ENCODE measurements at regions not wholly inside any gene's neighbourhood (a gene's known extent, or its start where the extent isn't known, plus 50 kb on each side); places are given as distances from the start of the nearest gene placed in this dataset.

- H3K9ac ChIP-seq (ENCODE audit: low read length in 5 of 5): no peak overlapping the region
- H3K27ac ChIP-seq (ENCODE audit: low read depth, low read length): no peak overlapping the region
- H3K4me3 ChIP-seq (ENCODE audit: low read depth in 1 of 5, low read length in 5 of 5): no peak overlapping the region
- no peaks in the 10 kb centered on the region for H3K4me1 ChIP-seq (ENCODE audit: control insufficient read depth in 5 of 5, insufficient read depth in 5 of 5, low read length in 5 of 5)
- H3K9me3 ChIP-seq (ENCODE audit: control insufficient read depth in 5 of 5, low read length in 5 of 5): no peaks in the 10 kb centered on the region
- no peaks in the 10 kb centered on the region for H3K27me3 ChIP-seq (ENCODE audit: control insufficient read depth in 5 of 5, insufficient read depth in 4 of 5, low read length in 5 of 5)
- H3K36me3 ChIP-seq (ENCODE audit: control insufficient read depth in 5 of 5, insufficient read depth in 5 of 5, low read length in 5 of 5): peaks cover 0 to 23% (median 5%) of the 10 kb centered on the region in 5 donors
These were observed 269.1 kb upstream of the UMPS start for GRCh38 chr3:124461126-124461525.

GRCh38 chr3:124461838-124462632 lies 268.2 kb upstream of the UMPS start:
- Histone ChIP-seq H3K27ac (ENCODE audit: low read depth, low read length) (no peak overlapping the region), H3K4me1 (ENCODE audit: control insufficient read depth in 5 of 5, insufficient read depth in 5 of 5, low read length in 5 of 5) (no peaks in the 10 kb centered on the region), H3K4me3 (ENCODE audit: low read depth in 1 of 5, low read length in 5 of 5) (no peak overlapping the region), H3K36me3 (ENCODE audit: control insufficient read depth in 5 of 5, insufficient read depth in 5 of 5, low read length in 5 of 5) (peaks cover 0 to 21% (median 5%) of the 10 kb centered on the region in 5 donors), H3K9ac (ENCODE audit: low read length in 5 of 5) (no peak overlapping the region), H3K27me3 (ENCODE audit: control insufficient read depth in 5 of 5, insufficient read depth in 4 of 5, low read length in 5 of 5) (no peaks in the 10 kb centered on the region), H3K9me3 (ENCODE audit: control insufficient read depth in 5 of 5, low read length in 5 of 5) (no peaks in the 10 kb centered on the region)

- no peak overlapping the region for H3K27ac ChIP-seq (ENCODE audit: low read depth, low read length)
- no peaks in the 10 kb centered on the region for H3K4me1 ChIP-seq (ENCODE audit: control insufficient read depth in 5 of 5, insufficient read depth in 5 of 5, low read length in 5 of 5)
- H3K4me3 ChIP-seq (ENCODE audit: low read depth in 1 of 5, low read length in 5 of 5): no peak overlapping the region
- peaks cover 0 to 21% (median 5%) of the 10 kb centered on the region in 5 donors for H3K36me3 ChIP-seq (ENCODE audit: control insufficient read depth in 5 of 5, insufficient read depth in 5 of 5, low read length in 5 of 5)
- no peak overlapping the region for H3K9ac ChIP-seq (ENCODE audit: low read length in 5 of 5)
- no peaks in the 10 kb centered on the region for H3K9me3 ChIP-seq (ENCODE audit: control insufficient read depth in 5 of 5, low read length in 5 of 5)
- H3K27me3 ChIP-seq (ENCODE audit: control insufficient read depth in 5 of 5, insufficient read depth in 4 of 5, low read length in 5 of 5): no peaks in the 10 kb centered on the region
These were observed 267.0 kb upstream of the UMPS start for GRCh38 chr3:124463234-124463633.

- Histone ChIP-seq H3K36me3 (ENCODE audit: control insufficient read depth in 5 of 5, insufficient read depth in 5 of 5, low read length in 5 of 5) (peaks cover 0 to 9% (median 2%) of the 10 kb centered on the region in 5 donors), H3K9me3 (ENCODE audit: control insufficient read depth in 5 of 5, low read length in 5 of 5) (no peaks in the 10 kb centered on the region), H3K27ac (ENCODE audit: low read depth, low read length) (no peak overlapping the region)
These were observed 262.0 kb upstream of the UMPS start for GRCh38 chr3:124467980-124468902.

GRCh38 chr3:124469555-124469954 lies 260.7 kb upstream of the UMPS start:
- peaks cover 0 to 3% (median 0%) of the 10 kb centered on the region in 5 donors for H3K36me3 ChIP-seq (ENCODE audit: control insufficient read depth in 5 of 5, insufficient read depth in 5 of 5, low read length in 5 of 5)
- H3K27me3 ChIP-seq (ENCODE audit: control insufficient read depth in 5 of 5, insufficient read depth in 4 of 5, low read length in 5 of 5): no peaks in the 10 kb centered on the region

More at GRCh38 chr3:124467980-124468902, 262.0 kb upstream of the UMPS start:
- no peak overlapping the region for H3K9ac ChIP-seq (ENCODE audit: low read length in 5 of 5)
- H3K4me3 ChIP-seq (ENCODE audit: low read depth in 1 of 5, low read length in 5 of 5): no peak overlapping the region
- no peaks in the 10 kb centered on the region for H3K27me3 ChIP-seq (ENCODE audit: control insufficient read depth in 5 of 5, insufficient read depth in 4 of 5, low read length in 5 of 5)
- no peaks in the 10 kb centered on the region for H3K4me1 ChIP-seq (ENCODE audit: control insufficient read depth in 5 of 5, insufficient read depth in 5 of 5, low read length in 5 of 5)

GRCh38 chr3:124478830-124479229 lies 251.4 kb upstream of the UMPS start:
- no peak overlapping the region for H3K9ac ChIP-seq (ENCODE audit: low read length in 5 of 5)
- H3K36me3 ChIP-seq (ENCODE audit: control insufficient read depth in 5 of 5, insufficient read depth in 5 of 5, low read length in 5 of 5): peaks cover 3 to 34% (median 23%) of the 10 kb centered on the region in 5 donors
- H3K27me3 ChIP-seq (ENCODE audit: control insufficient read depth in 5 of 5, insufficient read depth in 4 of 5, low read length in 5 of 5): no peaks in the 10 kb centered on the region
- H3K9me3 ChIP-seq (ENCODE audit: control insufficient read depth in 5 of 5, low read length in 5 of 5): no peaks in the 10 kb centered on the region
- H3K27ac ChIP-seq (ENCODE audit: low read depth, low read length): no peak overlapping the region
- H3K4me1 ChIP-seq (ENCODE audit: control insufficient read depth in 5 of 5, insufficient read depth in 5 of 5, low read length in 5 of 5): peaks cover 0 to 3% (median 0%) of the 10 kb centered on the region in 5 donors
- no peak overlapping the region for H3K4me3 ChIP-seq (ENCODE audit: low read depth in 1 of 5, low read length in 5 of 5)

More at GRCh38 chr3:124469555-124469954, 260.7 kb upstream of the UMPS start:
- H3K27ac ChIP-seq (ENCODE audit: low read depth, low read length): no peak overlapping the region
- H3K9ac ChIP-seq (ENCODE audit: low read length in 5 of 5): no peak overlapping the region
- no peaks in the 10 kb centered on the region for H3K9me3 ChIP-seq (ENCODE audit: control insufficient read depth in 5 of 5, low read length in 5 of 5)
- no peaks in the 10 kb centered on the region for H3K4me1 ChIP-seq (ENCODE audit: control insufficient read depth in 5 of 5, insufficient read depth in 5 of 5, low read length in 5 of 5)
- no peak overlapping the region for H3K4me3 ChIP-seq (ENCODE audit: low read depth in 1 of 5, low read length in 5 of 5)

GRCh38 chr3:124483915-124484470 lies 246.3 kb upstream of the UMPS start:
- H3K27me3 ChIP-seq (ENCODE audit: control insufficient read depth in 5 of 5, insufficient read depth in 4 of 5, low read length in 5 of 5): no peaks in the 10 kb centered on the region
- no peaks in the 10 kb centered on the region for H3K9me3 ChIP-seq (ENCODE audit: control insufficient read depth in 5 of 5, low read length in 5 of 5)
- no peak overlapping the region for H3K4me3 ChIP-seq (ENCODE audit: low read depth in 1 of 5, low read length in 5 of 5)
- peaks cover 0 to 32% (median 17%) of the 10 kb centered on the region in 5 donors for H3K36me3 ChIP-seq (ENCODE audit: control insufficient read depth in 5 of 5, insufficient read depth in 5 of 5, low read length in 5 of 5)
- H3K9ac ChIP-seq (ENCODE audit: low read length in 5 of 5): no peak overlapping the region
- H3K4me1 ChIP-seq (ENCODE audit: control insufficient read depth in 5 of 5, insufficient read depth in 5 of 5, low read length in 5 of 5): peaks cover 0 to 6% (median 0%) of the 10 kb centered on the region in 5 donors
- no peak overlapping the region for H3K27ac ChIP-seq (ENCODE audit: low read depth, low read length)

GRCh38 chr3:124486324-124486723 lies 243.9 kb upstream of the UMPS start:
- Histone ChIP-seq H3K27ac (ENCODE audit: low read depth, low read length) (no peak overlapping the region), H3K9me3 (ENCODE audit: control insufficient read depth in 5 of 5, low read length in 5 of 5) (no peaks in the 10 kb centered on the region), H3K4me3 (ENCODE audit: low read depth in 1 of 5, low read length in 5 of 5) (no peak overlapping the region), H3K4me1 (ENCODE audit: control insufficient read depth in 5 of 5, insufficient read depth in 5 of 5, low read length in 5 of 5) (peaks cover 0 to 6% (median 0%) of the 10 kb centered on the region in 5 donors), H3K27me3 (ENCODE audit: control insufficient read depth in 5 of 5, insufficient read depth in 4 of 5, low read length in 5 of 5) (no peaks in the 10 kb centered on the region), H3K36me3 (ENCODE audit: control insufficient read depth in 5 of 5, insufficient read depth in 5 of 5, low read length in 5 of 5) (peaks cover 0 to 49% (median 21%) of the 10 kb centered on the region in 5 donors), H3K9ac (ENCODE audit: low read length in 5 of 5) (no peak overlapping the region)

GRCh38 chr3:124489506-124489905 lies 240.7 kb upstream of the UMPS start:
- Histone ChIP-seq H3K36me3 (ENCODE audit: control insufficient read depth in 5 of 5, insufficient read depth in 5 of 5, low read length in 5 of 5) (peaks cover 0 to 52% (median 19%) of the 10 kb centered on the region in 5 donors), H3K27me3 (ENCODE audit: control insufficient read depth in 5 of 5, insufficient read depth in 4 of 5, low read length in 5 of 5) (no peaks in the 10 kb centered on the region), H3K27ac (ENCODE audit: low read depth, low read length) (no peak overlapping the region), H3K9me3 (ENCODE audit: control insufficient read depth in 5 of 5, low read length in 5 of 5) (no peaks in the 10 kb centered on the region), H3K4me1 (ENCODE audit: control insufficient read depth in 5 of 5, insufficient read depth in 5 of 5, low read length in 5 of 5) (no peaks in the 10 kb centered on the region), H3K9ac (ENCODE audit: low read length in 5 of 5) (no peak overlapping the region), H3K4me3 (ENCODE audit: low read depth in 1 of 5, low read length in 5 of 5) (no peak overlapping the region)
